Left renal cortex interstitium (tissue), 4 donors: ENCODE measurements at regions not wholly inside any gene's neighbourhood (a gene's known extent, or its start where the extent isn't known, plus 50 kb on each side); places are given as distances from the start of the nearest gene placed in this dataset.

Experiments
- DNase-seq, 4 donors: peaks; one replicate each; pipeline ENCODE4 v3.0.0-alpha.2; 2013; ENCODE audit warnings: low read depth in 4 of 4, low spot score in 2 of 4, missing footprints in 1 of 4

DNA sequence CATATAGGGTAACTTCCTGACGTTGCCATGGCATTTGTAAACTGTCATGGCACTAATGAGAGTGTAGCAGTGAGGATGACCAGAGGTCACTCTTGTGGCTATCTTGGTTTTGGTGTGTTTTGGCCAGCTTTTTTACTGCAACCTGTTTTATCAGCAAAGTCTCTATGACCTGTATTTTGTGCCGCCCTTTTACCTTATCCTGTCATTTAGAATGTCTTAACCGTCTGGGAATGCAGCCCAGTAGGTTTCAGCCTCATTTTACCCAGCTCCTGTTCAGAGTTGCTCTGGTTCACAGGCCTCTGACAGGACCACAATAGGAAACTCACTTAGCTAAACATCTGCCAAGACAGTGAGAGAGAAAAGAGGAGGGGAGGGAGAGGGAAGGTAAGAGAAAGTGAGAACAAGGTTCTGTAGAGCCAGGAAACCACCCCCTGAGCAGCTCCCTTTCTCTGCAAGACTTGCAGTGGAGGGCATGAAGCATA lies 64.8 kb upstream of the PLEKHG3 start:
- DNase-seq, result no peak

DNA sequence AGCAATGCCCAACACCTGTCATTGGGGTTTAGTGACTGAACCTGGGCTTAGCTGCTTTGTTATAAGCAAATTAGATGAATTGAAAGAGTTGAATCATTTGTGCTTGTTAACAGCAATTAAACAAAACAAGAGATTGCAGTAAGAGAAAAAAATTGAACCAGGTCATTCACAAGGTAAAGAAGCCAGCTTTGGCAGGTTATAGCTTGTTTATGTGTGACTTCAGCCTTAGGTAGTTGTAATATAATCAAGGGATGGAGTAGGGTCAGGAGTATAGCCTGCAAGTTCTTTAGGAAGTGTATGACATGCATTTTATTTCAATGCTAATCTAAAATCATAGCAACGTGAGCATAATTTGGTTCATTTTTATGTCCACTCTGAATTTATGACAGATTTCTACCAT lies 63.4 kb upstream of the PLEKHG3 start:
- no peak for DNase-seq

DNA sequence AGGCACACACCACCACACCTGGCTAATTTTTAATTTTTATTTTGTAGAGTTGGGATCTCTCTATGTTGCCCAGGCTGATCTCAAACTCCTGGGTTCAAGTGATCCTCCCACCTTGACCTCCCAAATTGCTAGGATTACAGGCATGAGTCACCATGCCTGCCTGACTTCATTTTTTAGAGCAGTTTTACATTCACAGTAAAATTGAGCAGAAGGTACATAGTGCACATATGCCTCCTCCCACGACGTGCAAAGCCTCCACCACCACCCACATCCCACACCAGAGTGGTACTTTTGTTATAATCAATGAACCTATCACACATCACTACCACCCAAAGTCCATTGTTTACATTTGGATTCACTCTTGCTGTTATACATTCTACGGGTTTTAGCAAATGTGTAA lies 62.5 kb upstream of the PLEKHG3 start:
- DNase-seq, result no peak

DNA sequence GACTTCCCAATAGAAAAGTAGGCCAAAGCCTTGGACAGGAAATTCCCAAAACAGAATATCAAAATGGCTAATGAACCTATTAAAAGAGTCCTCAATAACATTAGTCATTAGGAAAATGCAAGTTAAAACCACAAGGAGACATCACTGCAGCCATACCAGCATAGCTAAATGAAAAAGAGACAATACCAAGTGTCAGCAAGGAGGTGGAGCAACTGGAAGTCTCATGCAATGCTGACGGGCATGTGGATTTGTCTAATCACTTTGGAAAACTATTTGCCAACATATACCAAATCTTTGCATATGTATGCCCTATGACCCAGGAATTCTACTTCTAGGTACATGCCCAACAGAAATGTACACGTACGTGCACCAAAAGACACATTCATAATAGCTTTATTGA lies 60.5 kb upstream of the PLEKHG3 start:
- no peak for DNase-seq

DNA sequence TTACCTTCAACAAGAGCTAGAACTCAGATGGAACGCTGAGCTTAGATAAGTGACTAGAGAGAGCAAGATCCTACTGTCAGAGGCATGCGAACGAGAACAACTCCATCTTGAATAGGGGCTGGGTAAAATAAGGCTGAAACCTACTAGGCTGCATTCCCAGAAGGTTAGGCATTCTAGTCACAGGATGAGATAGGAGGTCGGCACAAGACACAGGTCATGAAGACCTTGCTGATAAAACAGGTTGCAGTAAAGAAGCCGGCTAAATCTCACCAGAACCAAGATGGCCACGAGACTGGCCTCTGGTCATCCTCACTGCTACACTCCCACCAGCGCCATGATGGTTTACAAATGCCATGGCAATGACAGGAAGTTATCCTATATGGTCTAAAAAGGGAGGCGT lies 59.6 kb upstream of the PLEKHG3 start:
- DNase-seq, result no peak

DNA sequence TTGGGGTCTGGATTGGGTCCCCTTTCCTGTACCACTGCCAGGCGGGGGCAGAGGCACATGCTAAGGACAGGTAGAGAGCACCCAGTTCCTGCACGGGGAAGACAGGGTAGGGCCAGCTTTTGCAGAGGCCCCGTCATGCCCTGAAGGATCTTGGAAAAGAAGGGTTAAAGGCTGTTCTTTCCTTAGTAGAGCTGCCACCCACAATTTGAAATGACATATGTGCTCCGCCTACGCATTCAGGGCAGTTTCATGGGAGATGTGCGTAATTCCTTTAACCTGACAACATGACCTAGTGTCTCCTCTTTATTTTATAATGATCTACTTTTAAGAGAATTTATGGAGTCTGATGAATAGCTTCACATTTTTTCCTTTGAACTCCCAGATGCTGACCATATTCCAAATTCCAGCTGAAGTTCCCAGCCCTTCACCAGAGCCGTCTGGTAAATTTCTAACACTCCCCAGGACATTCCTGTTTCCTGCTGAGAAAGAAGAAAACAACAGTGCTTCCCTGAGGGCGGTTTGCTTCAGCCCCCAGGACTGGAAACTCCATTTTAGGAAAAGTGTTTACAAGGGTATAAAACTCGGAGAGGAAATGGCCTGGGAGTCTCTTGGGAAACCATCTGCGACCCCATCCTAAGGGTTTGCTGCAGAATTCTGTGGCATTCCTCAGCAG lies 58.9 kb upstream of the PLEKHG3 start:
- peak; percentile 50 to 81 (median 74) for DNase-seq

DNA sequence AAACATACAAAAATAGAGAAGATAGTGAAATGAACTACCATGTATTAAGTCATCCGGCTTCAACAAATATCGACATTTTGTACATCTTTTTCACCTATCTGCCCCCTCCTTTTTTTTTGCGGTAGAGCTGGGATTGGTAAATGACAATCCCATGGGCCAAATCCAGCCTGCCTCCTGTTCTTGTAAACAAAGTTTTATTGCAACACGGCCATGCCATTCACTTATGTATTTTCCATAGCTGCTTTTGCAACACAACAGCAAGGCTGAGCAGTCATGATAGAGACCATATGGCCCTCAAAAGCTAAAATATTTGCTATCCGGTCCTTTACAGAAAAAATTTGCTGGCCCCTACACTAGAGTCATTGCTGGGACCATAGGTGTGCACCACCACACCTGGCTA lies 58.1 kb upstream of the PLEKHG3 start:
- DNase-seq, result no peak

DNA sequence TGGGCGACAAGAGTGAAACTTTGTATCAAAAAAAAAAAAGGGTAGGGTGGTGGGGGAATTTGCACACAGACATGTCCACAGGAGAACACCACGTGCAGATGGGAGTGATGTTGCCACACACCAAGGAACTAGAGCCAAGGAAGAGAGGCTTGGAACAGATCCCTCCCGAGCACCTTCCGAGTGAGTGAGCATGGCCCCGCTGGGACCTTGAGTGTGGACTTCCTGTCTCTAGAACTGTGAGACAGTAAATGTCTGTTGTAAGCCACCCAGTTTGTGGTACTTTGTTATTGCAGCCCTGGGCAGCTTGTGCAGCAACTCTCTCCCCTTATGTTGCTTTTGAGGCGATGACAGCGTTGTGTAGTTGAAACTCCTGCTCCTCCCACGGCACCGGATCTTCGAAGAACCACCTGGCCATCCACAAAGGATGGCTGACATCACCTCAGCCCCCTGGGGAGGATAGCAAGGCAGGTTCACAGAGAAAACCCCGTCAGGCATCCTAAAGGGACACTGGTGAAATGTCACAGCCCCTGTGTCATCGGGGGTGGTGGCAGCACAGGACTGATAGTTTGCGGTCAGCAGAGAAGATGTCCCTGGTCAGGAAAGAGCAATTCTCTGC lies 54.7 kb upstream of the PLEKHG3 start:
- DNase-seq, result no peak

DNA sequence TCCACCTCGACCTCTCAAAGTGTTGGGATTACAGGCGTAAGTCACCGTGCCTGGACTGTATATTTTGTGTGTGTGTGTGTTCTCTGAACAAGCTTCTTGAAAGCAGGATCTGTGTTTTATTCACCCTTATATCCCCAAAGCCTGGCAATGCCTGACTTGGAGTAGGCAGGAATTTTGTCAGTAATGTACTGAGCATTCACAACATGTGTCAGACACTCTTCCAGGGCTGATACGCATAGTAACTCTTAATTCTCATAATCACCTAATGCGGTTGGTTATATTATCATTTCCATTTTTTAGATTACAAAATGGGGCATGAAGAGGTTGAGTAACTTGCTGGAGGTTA lies 50.4 kb upstream of the PLEKHG3 start:
- DNase-seq, result no peak

DNA sequence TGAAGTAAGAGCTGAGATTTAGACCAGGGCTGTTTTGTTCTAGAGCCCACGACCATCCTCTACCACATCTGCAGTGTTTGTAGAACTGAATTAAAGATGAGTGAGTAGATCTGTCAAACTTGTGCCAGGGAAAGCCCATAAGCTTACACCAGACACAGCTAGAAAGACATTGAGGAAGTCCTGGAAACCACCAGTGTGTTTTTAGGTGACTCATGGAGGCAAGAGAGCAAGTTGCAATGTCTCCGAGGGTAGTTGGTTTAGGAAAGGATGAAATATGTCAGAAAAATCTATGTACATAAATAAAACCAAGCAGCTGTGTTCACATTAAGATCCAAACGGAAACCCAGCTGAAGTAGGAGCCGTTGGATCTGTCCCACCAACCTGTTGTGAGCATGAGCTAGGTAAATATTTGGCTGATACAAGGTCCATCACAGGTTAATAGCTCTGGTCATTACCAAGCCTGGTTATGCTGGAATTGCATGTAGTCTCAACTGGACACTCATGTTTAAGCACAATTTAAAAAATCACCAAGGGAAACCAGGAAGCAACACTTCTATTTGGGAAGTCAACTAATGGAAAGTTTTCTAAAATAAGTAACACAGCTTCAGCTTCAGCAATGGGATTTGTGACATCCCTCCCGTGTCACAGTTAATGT lies 49.9 kb upstream of the PLEKHG3 start:
- no peak for DNase-seq
